ENCODE measurements at regions not wholly inside any gene's neighbourhood (a gene's known extent, or its start where the extent isn't known, plus 50 kb on each side); places are given as distances from the start of the nearest gene placed in this dataset.

DNA sequence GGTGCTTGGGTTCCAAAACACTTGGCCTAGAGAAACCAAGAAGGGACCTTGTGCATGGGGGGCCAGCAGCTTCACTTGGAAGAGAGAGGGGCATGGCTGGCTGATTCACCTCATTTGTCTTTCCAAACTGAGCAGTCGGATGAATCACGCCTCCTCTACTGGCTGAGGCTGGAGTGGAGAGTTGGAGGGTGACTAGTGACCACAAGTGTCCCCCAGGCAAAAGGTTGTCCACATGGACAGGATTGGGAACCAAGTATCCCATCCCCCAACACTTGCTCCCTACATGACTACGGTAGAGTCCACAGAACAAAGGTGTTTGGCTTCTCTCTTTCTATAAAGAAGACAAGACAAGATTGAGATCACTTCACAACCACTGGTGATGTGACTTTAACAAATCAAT lies 875.6 kb downstream of the QKI start:
- no peak overlapping the region for H3K4me2 ChIP-seq (ENCODE audit: low read length)
- H4K20me1 ChIP-seq (ENCODE audit: insufficient read depth, low read length) = no peaks in the 10 kb centered on the region
- no peaks in the 10 kb centered on the region for H3K9me3 ChIP-seq (ENCODE audit: insufficient read depth, low read length)
- H3K4me1 ChIP-seq (ENCODE audit: low read length) = no peaks in the 10 kb centered on the region
- no peaks in the 10 kb centered on the region for H3K79me2 ChIP-seq (ENCODE audit: low read length)
- H3K27ac ChIP-seq (ENCODE audit: low read length) = no peak overlapping the region
- H3K36me3 ChIP-seq (replicated peaks; ENCODE audit: low read depth, low read length) = no peaks in the 10 kb centered on the region
- H3K9ac ChIP-seq (ENCODE audit: low read length) = no peak overlapping the region
- H3K27me3 ChIP-seq (ENCODE audit: low read depth, low read length) = no peaks in the 10 kb centered on the region
- no peak overlapping the region for H2AFZ ChIP-seq (ENCODE audit: low read depth, low read length)
- H3K4me3 ChIP-seq (ENCODE audit: low read length) = no peak overlapping the region
- TF ChIP-seq EZH2phosphoT487 (IDR thresholded peaks at IDR 0.05; ENCODE audit: low read depth) = no peak
- TF ChIP-seq, protein P1, sequence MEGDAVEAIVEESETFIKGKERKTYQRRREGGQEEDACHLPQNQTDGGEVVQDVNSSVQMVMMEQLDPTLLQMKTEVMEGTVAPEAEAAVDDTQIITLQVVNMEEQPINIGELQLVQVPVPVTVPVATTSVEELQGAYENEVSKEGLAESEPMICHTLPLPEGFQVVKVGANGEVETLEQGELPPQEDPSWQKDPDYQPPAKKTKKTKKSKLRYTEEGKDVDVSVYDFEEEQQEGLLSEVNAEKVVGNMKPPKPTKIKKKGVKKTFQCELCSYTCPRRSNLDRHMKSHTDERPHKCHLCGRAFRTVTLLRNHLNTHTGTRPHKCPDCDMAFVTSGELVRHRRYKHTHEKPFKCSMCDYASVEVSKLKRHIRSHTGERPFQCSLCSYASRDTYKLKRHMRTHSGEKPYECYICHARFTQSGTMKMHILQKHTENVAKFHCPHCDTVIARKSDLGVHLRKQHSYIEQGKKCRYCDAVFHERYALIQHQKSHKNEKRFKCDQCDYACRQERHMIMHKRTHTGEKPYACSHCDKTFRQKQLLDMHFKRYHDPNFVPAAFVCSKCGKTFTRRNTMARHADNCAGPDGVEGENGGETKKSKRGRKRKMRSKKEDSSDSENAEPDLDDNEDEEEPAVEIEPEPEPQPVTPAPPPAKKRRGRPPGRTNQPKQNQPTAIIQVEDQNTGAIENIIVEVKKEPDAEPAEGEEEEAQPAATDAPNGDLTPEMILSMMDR (IDR thresholded peaks at IDR 0.05; ENCODE audit: low read depth, low read length) = no peak

DNA sequence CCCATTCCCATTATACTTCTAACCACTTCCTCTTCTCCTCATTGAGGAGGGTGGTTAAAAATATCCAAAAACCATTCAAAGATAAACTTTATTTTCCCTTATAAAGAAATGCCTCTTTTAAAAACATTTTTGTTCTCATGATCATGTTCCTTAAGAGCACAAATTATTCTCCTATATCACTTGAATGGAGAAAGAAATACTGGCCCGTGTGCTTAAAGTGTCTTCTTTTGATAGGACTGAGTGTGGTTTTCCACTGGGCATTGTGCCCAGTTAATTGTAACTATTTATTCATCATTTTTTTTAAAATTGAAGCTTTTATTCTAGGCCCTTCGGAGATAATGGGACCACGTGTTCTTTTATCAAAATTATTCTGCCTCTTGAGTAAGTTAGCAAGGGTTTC lies 871.5 kb downstream of the QKI start:
- no peak overlapping the region for H2AFZ ChIP-seq (ENCODE audit: low read depth, low read length)
- no peaks in the 10 kb centered on the region for H3K36me3 ChIP-seq (replicated peaks; ENCODE audit: low read depth, low read length)
- no peak for TF ChIP-seq EZH2phosphoT487 (IDR thresholded peaks at IDR 0.05; ENCODE audit: low read depth)
- TF ChIP-seq, protein P1 (IDR thresholded peaks at IDR 0.05; ENCODE audit: low read depth, low read length) = no peak
- H3K27me3 ChIP-seq (ENCODE audit: low read depth, low read length) = no peaks in the 10 kb centered on the region
- H3K9me3 ChIP-seq (ENCODE audit: insufficient read depth, low read length) = no peaks in the 10 kb centered on the region
- H4K20me1 ChIP-seq (ENCODE audit: insufficient read depth, low read length) = no peaks in the 10 kb centered on the region
- no peaks in the 10 kb centered on the region for H3K4me1 ChIP-seq (ENCODE audit: low read length)
- H3K79me2 ChIP-seq (ENCODE audit: low read length) = no peaks in the 10 kb centered on the region
- H3K27ac ChIP-seq (ENCODE audit: low read length) = no peak overlapping the region
- no peak overlapping the region for H3K9ac ChIP-seq (ENCODE audit: low read length)
- no peak overlapping the region for H3K4me3 ChIP-seq (ENCODE audit: low read length)
- H3K4me2 ChIP-seq (ENCODE audit: low read length) = no peak overlapping the region

DNA sequence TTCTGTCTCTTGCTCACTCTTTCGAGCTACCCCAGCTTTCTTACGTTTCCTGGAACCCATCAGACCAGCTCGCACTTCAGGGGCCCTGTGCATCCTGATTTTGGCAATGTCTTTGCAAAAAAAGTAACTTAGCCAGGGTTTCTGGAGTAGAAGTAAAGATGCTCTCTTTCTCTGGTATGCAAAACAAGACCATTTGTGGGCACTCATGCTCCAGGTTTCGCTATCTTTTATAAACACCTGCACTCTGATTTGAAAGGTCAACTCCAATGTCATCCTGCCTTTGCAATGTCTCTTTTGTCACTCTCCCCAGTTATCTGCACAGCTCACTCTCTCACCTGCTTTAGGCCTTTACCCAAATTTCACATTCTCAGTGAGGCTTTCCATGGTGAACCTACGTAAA lies 869.1 kb downstream of the QKI start:
- Histone ChIP-seq H3K79me2 (ENCODE audit: low read length) (no peaks in the 10 kb centered on the region), H3K36me3 (replicated peaks; ENCODE audit: low read depth, low read length) (no peaks in the 10 kb centered on the region), H4K20me1 (ENCODE audit: insufficient read depth, low read length) (no peaks in the 10 kb centered on the region), H3K27ac (ENCODE audit: low read length) (no peak overlapping the region), H3K27me3 (ENCODE audit: low read depth, low read length) (no peaks in the 10 kb centered on the region), H3K9me3 (ENCODE audit: insufficient read depth, low read length) (no peaks in the 10 kb centered on the region), H3K9ac (ENCODE audit: low read length) (no peak overlapping the region), H3K4me2 (ENCODE audit: low read length) (no peak overlapping the region), H3K4me3 (ENCODE audit: low read length) (no peak overlapping the region), H3K4me1 (ENCODE audit: low read length) (no peaks in the 10 kb centered on the region), H2AFZ (ENCODE audit: low read depth, low read length) (no peak overlapping the region)
- no peak for TF ChIP-seq EZH2phosphoT487 (IDR thresholded peaks at IDR 0.05; ENCODE audit: low read depth)
- TF ChIP-seq, protein P1 (IDR thresholded peaks at IDR 0.05; ENCODE audit: low read depth, low read length) = no peak

DNA sequence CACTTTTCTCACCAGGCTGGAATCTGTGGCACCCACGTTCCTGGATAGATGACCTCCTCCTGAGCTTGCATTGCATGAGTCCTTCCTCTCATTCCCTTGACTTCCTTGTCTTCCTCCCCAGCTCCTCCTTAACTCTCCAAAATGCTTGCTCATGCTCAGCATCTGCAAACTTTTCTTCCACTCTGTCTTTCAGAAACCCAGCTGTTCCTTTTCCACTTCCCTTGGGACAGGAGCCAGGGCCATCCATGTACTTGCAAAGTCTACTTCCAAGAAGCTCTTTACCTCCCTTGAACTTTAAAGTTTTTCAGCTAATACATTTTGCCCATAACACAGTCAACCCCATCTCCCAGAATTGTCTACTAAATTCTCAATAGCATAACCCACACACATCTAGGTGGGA lies 861.7 kb downstream of the QKI start:
- H3K9ac ChIP-seq (ENCODE audit: low read length) = no peak overlapping the region
- no peak overlapping the region for H3K4me3 ChIP-seq (ENCODE audit: low read length)

More for the DNA sequence above, 861.7 kb downstream of the QKI start:
- Histone ChIP-seq H4K20me1 (ENCODE audit: insufficient read depth, low read length) (no peaks in the 10 kb centered on the region), H3K4me1 (ENCODE audit: low read length) (no peaks in the 10 kb centered on the region), H3K27me3 (ENCODE audit: low read depth, low read length) (no peaks in the 10 kb centered on the region), H3K27ac (ENCODE audit: low read length) (no peak overlapping the region), H3K36me3 (replicated peaks; ENCODE audit: low read depth, low read length) (no peaks in the 10 kb centered on the region), H3K4me2 (ENCODE audit: low read length) (no peak overlapping the region), H2AFZ (ENCODE audit: low read depth, low read length) (no peak overlapping the region), H3K9me3 (ENCODE audit: insufficient read depth, low read length) (no peaks in the 10 kb centered on the region), H3K79me2 (ENCODE audit: low read length) (no peaks in the 10 kb centered on the region)
- no peak for TF ChIP-seq EZH2phosphoT487 (IDR thresholded peaks at IDR 0.05; ENCODE audit: low read depth)
- TF ChIP-seq, protein P1 (IDR thresholded peaks at IDR 0.05; ENCODE audit: low read depth, low read length) = no peak
